ENCODE measurements at regions not wholly inside any gene's neighbourhood (a gene's known extent, or its start where the extent isn't known, plus 50 kb on each side); places are given as distances from the start of the nearest gene placed in this dataset.

GRCh38 chr6:78781001-78781400 is 86.3 kb upstream of the IRAK1BP1 start:
- TF ChIP-seq CTCF (IDR thresholded peaks at IDR 0.05; ENCODE audit: low read length) (no peak), EZH2 (IDR thresholded peaks at IDR 0.05; ENCODE audit: borderline replicate concordance, low read length) (no peak)

Data from OCI-LY1 (cell line).